Fibroblast of villous mesenchyme (primary cell): ENCODE measurements at regions not wholly inside any gene's neighbourhood (a gene's known extent, or its start where the extent isn't known, plus 50 kb on each side); places are given as distances from the start of the nearest gene placed in this dataset.
"Not testable (repeated sequence)": the region's sequence is repeated elsewhere in the genome, so short reads cannot be mapped to it uniquely, and the experiment has no call there.

Experiments
- DNase-seq: peaks from one replicate; pipeline ENCODE4 v3.0.0-alpha.2; 2010; ENCODE audit warnings: low read depth
- H3K4me3 ChIP-seq: 2 replicates; pipeline ENCODE4 v1.5.1; 2011; ENCODE audit warnings: low read depth, mild to moderate bottlenecking, low read length
- TF ChIP-seq, protein P1 (sequence below): IDR thresholded peaks from 2 replicates; pipeline ENCODE4 v1.5.1; 2012; ENCODE audit warnings: low read depth, mild to moderate bottlenecking, low read length; ENCODE audit not compliant: insufficient read depth

DNA sequence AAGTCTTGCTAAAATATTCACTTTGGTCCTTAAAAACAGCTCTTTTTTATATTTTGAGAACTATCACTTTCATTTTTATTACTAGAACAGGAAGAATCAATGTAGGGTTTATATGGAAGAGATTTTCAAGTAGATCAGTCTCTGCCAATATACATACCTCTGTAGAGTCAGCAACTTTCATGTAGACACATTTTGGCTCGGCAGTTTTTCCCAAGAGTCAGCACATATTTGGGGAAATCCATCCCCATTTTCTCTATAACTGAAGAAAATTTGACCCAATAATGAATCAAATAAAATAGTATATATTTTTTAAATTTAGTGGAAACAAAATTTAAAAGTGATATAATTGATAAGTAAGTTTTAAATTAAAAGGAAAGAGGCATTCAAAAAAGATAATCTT lies 329.8 kb upstream of the TFPI start:
- TF ChIP-seq, protein P1, sequence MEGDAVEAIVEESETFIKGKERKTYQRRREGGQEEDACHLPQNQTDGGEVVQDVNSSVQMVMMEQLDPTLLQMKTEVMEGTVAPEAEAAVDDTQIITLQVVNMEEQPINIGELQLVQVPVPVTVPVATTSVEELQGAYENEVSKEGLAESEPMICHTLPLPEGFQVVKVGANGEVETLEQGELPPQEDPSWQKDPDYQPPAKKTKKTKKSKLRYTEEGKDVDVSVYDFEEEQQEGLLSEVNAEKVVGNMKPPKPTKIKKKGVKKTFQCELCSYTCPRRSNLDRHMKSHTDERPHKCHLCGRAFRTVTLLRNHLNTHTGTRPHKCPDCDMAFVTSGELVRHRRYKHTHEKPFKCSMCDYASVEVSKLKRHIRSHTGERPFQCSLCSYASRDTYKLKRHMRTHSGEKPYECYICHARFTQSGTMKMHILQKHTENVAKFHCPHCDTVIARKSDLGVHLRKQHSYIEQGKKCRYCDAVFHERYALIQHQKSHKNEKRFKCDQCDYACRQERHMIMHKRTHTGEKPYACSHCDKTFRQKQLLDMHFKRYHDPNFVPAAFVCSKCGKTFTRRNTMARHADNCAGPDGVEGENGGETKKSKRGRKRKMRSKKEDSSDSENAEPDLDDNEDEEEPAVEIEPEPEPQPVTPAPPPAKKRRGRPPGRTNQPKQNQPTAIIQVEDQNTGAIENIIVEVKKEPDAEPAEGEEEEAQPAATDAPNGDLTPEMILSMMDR = no peak
- no peak for DNase-seq
- H3K4me3 ChIP-seq = no peak overlapping the region

DNA sequence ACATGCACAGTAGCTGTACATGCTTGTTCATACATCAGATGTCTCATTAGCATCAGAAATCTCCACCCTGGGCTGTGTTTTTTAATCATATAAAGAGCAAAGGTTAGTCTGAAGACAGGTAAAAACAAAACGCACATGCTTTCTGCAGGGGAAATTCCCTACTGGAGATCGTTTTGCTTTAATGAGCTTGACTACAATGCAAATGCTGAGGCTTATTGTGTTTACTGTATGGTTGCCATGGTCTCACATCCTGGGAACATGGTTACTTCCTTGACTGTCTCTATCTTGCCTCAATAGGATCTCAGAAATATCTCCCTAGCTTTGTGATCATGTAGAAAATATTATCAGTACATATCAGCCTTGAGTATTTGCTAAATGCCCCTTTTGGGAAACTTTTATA lies 336.5 kb upstream of the TFPI start:
- H3K4me3 ChIP-seq = no peak overlapping the region
- TF ChIP-seq, protein P1 = no peak
- no peak for DNase-seq

DNA sequence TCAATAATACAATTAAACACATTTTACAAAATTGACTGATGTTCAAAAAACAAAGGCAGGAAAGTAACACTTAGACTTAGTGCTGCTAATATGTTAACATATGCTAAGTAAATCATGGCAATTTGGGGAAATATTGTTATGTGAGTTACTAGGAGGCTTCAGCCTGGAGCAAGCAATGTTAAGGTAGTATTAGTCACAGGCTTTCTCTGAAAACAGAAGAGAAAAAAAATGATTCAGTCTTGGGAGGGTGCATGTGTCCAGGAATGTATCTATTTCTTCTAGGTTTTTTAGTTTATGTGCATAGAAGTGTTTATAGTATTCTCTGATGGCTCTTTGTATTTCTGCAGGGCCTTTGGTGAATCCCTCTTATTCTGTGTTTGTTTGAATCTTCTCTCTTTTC lies 345.8 kb upstream of the TFPI start:
- no peak for DNase-seq
- TF ChIP-seq, protein P1 = no peak
- no peak overlapping the region for H3K4me3 ChIP-seq

DNA sequence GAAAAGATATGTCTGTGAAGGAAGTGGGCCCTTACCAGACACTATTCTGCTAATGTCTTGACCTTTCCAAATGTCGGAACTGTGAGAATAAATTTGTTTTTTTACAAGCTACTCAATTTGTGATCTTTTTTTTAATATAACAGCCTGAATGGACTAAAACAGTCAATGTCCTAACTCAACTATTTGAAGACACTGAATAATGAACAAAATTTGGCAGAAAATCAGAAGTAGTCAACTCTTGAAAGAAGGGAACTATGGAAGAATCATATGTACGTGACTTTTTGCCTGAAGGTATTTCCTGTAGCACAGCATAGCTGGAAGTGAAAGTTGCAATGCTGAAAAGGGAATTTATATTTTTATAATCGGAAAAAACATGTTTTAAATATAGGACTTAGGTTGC lies 351.8 kb upstream of the TFPI start:
- no peak overlapping the region for H3K4me3 ChIP-seq
- TF ChIP-seq, protein P1 = no peak
- no peak for DNase-seq

DNA sequence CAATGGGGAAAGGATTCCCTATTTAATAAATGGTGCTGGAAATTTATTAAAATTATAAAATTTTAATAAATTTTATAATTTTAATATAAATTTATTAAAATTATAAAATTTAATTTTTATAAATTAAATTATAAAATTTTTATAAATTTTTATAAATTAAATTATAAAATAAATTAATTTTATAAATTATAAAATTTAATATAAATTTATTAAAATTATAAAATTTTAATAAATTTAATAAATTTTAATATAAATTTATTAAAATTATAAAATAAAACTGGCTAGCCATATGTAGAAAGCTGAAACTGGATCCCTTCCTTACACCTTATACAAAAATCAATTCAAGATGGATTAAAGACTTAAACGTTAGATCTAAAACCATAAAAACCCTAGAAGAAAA lies 356.7 kb upstream of the TFPI start:
- not testable (repeated sequence) for DNase-seq, H3K4me3 ChIP-seq

DNA sequence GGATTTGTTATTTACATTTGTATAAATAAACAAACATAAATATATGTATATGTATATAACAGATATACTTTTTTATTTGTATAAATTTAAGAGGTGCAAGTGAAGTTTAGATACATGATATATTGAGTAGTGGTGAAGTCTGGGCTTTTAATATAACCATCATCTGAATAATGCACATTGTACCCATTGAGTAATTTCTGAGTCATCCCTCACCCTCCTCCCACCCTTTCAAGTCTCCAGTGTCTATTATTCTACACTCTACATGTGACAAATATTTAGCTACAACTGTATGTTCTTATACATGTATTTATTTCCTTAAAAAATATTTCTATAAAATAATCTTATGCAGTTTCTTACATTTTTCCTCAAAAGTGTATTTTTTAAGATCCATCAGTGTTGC lies 358.7 kb upstream of the TFPI start:
- H3K4me3 ChIP-seq = no peak overlapping the region
- TF ChIP-seq, protein P1 = no peak
- no peak for DNase-seq

DNA sequence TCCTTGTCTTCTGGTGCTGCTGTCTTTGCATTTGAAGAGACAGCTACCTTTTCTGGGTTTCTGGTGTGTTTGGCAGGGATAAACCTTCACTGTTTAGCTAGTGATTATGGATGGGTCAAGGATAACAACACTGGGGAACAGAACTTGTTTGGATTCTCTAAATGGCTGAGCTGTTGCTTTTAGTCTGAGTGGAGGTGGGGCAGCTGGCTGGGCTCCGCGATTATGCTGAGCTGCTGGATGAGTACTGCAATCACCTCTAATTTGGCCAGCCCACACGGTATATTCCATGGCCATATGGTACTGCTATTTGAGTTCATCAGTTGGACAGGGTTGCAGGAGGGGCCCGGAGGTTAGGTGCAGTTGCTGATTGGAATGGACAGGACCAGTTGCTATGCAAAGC lies 361.6 kb upstream of the TFPI start:
- TF ChIP-seq, protein P1 = no peak
- peak; percentile 30 for DNase-seq
- H3K4me3 ChIP-seq = no peak overlapping the region
